ENCODE measurements at regions not wholly inside any gene's neighbourhood (a gene's known extent, or its start where the extent isn't known, plus 50 kb on each side); places are given as distances from the start of the nearest gene placed in this dataset.
A peak's percentile ranks its signal among the peaks of the same experiment; 100 is the strongest.

- Histone ChIP-seq H2BK15ac (ENCODE audit: low read depth, low read length) (no peak overlapping the region), H2BK5ac (ENCODE audit: insufficient read length, low read length) (no peak overlapping the region), H3K56ac (ENCODE audit: insufficient read length, low read depth, low read length) (no peak overlapping the region), H4K5ac (ENCODE audit: insufficient read length, low read depth, low read length) (no peak overlapping the region), H4K20me1 (ENCODE audit: control insufficient read depth, insufficient read depth, insufficient read length) (no peaks in the 10 kb centered on the region), H3K4me1 (ENCODE audit: insufficient read depth, low read length) (no peaks in the 10 kb centered on the region), H3K23me2 (ENCODE audit: insufficient read length, low read depth, low read length, poor library complexity, severe bottlenecking) (no peaks in the 10 kb centered on the region), H3K79me1 (ENCODE audit: insufficient read depth, low read depth, low read length, poor library complexity, severe bottlenecking) (no peaks in the 10 kb centered on the region), H3K4me2 (ENCODE audit: insufficient read depth, insufficient read length, low read length) (no peak overlapping the region), H2AK5ac (ENCODE audit: insufficient read length, low read length) (no peak overlapping the region), H3K27me3 (ENCODE audit: insufficient read depth, low read length) (no peaks in the 10 kb centered on the region), H3K18ac (ENCODE audit: insufficient read length, low read depth, low read length) (no peak overlapping the region), H3K79me2 (ENCODE audit: insufficient read depth, low read length) (no peaks in the 10 kb centered on the region), H3K9me3 (ENCODE audit: control insufficient read depth, low read depth, low read length) (no peaks in the 10 kb centered on the region), H4K8ac (replicated peaks; ENCODE audit: insufficient read length, low read depth, low read length) (no peak overlapping the region), H3K23ac (ENCODE audit: insufficient read length, low read depth, low read length) (no peak overlapping the region), H3K4ac (ENCODE audit: low read depth, low read length) (no peak overlapping the region), H3K27ac (ENCODE audit: insufficient read length, low read depth, low read length) (peak overlapping the region; percentile 74), H3K9ac (ENCODE audit: extremely low read depth, insufficient read length, low read length) (no peak overlapping the region), H4K91ac (ENCODE audit: insufficient read length, low read depth, low read length) (no peak overlapping the region), H3T11ph (ENCODE audit: low read length) (no peak overlapping the region), H2BK120ac (ENCODE audit: low read depth, low read length, poor library complexity, severe bottlenecking) (no peak overlapping the region), H2BK12ac (ENCODE audit: insufficient read length, low read depth, low read length) (no peak overlapping the region), H2BK20ac (ENCODE audit: low read depth, low read length, poor library complexity, severe bottlenecking) (no peak overlapping the region), H2AFZ (ENCODE audit: low read length) (no peak overlapping the region), H3K14ac (ENCODE audit: insufficient read depth, low read length) (no peak overlapping the region)
- Mint-ChIP-seq H3K36me3 (ENCODE audit: insufficient read depth in 1 of 3, low read depth in 3 of 3) (peaks cover 20 to 33% (median 26%) of the 10 kb centered on the region in 3 experiments), H3K27ac (peak overlapping the region; percentile 86 to 95 (median 91)), H3K9me3 (peaks cover 20 to 26% of the 10 kb centered on the region in 2 experiments), H3K27me3 (ENCODE audit: low read depth) (no peaks in the 10 kb centered on the region), H3K4me1 (peaks cover 19 to 28% of the 10 kb centered on the region in 2 experiments), H3K4me3 (no peak overlapping the region)
- WGBS (ENCODE audit: extremely low coverage, insufficient read length, low lambda C conversion rate) = no CpG with 5 or more reads among the region's 8 CpGs
- TF ChIP-seq CTCF (conservative IDR thresholded peaks at IDR 0.05) = peak; percentile 85
- DNase-seq = peak; percentile 38
These were observed 437.5 kb upstream of the MBL2 start for GRCh38 chr10:53209944-53210611.
